ENCODE measurements at regions not wholly inside any gene's neighbourhood (a gene's known extent, or its start where the extent isn't known, plus 50 kb on each side); places are given as distances from the start of the nearest gene placed in this dataset.

DNA sequence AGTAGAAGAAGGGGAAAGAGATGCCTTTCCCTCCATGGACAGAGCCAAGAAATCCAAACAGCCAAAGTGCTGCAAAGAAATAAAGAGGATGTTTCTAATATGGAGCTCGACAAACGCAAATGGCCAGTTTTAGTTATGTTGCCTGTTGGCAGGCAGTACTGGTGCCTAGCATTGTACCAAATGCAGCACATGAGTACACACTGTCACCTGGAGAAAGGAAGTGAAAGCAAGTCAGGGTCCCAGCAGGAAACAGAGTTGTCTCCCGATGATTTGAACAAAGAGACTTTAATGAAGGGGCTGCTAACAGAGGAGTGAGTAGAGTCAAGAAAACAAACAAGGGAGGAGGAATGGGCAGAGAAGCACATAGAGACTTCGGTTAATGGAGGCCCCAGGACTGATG is 623.0 kb downstream of the BCL11A start:
- no peak overlapping the region for H3K9ac ChIP-seq (ENCODE audit: low read length)
- H3K9me3 ChIP-seq (ENCODE audit: low read length) = no peaks in the 10 kb centered on the region
- no peaks in the 10 kb centered on the region for H3K9me2 ChIP-seq (ENCODE audit: insufficient read depth, low read length)
- no peaks in the 10 kb centered on the region for H3K79me2 ChIP-seq (replicated peaks; ENCODE audit: insufficient read depth, low read length)
- H3F3A ChIP-seq (ENCODE audit: insufficient read depth, low read length, poor library complexity, severe bottlenecking) = no peaks in the 10 kb centered on the region
- no peak overlapping the region for H2AFZ ChIP-seq (ENCODE audit: low read depth, low read length)
- H3K4me2 ChIP-seq (ENCODE audit: low read length) = no peak overlapping the region
- no peak overlapping the region for H3K4me3 ChIP-seq (ENCODE audit: low read length)
- no peaks in the 10 kb centered on the region for H4K20me1 ChIP-seq (ENCODE audit: insufficient read depth)
- no peak overlapping the region for H3K27ac ChIP-seq (ENCODE audit: low read length)
- TF ChIP-seq RAD21 (conservative IDR thresholded peaks at IDR 0.05) (no peak), CTCF (IDR thresholded peaks at IDR 0.05; ENCODE audit: poor library complexity, severe bottlenecking) (no peak), TAF1 (IDR thresholded peaks at IDR 0.05; ENCODE audit: low read depth) (no peak), MXI1 (conservative IDR thresholded peaks at IDR 0.05; ENCODE audit: poor library complexity, severe bottlenecking) (no peak), SMC3 (conservative IDR thresholded peaks at IDR 0.05; ENCODE audit: poor library complexity) (no peak), EZH2 (IDR thresholded peaks at IDR 0.05; ENCODE audit: borderline replicate concordance, insufficient read depth, low read length, poor library complexity, severe bottlenecking) (no peak), POLR2AphosphoS5 (IDR thresholded peaks at IDR 0.05) (no peak), EP300 (conservative IDR thresholded peaks at IDR 0.05; ENCODE audit: poor library complexity, severe bottlenecking) (no peak)
- TF ChIP-seq, protein P1, sequence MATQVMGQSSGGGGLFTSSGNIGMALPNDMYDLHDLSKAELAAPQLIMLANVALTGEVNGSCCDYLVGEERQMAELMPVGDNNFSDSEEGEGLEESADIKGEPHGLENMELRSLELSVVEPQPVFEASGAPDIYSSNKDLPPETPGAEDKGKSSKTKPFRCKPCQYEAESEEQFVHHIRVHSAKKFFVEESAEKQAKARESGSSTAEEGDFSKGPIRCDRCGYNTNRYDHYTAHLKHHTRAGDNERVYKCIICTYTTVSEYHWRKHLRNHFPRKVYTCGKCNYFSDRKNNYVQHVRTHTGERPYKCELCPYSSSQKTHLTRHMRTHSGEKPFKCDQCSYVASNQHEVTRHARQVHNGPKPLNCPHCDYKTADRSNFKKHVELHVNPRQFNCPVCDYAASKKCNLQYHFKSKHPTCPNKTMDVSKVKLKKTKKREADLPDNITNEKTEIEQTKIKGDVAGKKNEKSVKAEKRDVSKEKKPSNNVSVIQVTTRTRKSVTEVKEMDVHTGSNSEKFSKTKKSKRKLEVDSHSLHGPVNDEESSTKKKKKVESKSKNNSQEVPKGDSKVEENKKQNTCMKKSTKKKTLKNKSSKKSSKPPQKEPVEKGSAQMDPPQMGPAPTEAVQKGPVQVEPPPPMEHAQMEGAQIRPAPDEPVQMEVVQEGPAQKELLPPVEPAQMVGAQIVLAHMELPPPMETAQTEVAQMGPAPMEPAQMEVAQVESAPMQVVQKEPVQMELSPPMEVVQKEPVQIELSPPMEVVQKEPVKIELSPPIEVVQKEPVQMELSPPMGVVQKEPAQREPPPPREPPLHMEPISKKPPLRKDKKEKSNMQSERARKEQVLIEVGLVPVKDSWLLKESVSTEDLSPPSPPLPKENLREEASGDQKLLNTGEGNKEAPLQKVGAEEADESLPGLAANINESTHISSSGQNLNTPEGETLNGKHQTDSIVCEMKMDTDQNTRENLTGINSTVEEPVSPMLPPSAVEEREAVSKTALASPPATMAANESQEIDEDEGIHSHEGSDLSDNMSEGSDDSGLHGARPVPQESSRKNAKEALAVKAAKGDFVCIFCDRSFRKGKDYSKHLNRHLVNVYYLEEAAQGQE (IDR thresholded peaks at IDR 0.05; ENCODE audit: borderline replicate concordance) = no peak
- H3K27me3 ChIP-seq (ENCODE audit: insufficient read depth, low read depth, low read length) = no peaks in the 10 kb centered on the region
- H3K36me3 ChIP-seq (ENCODE audit: insufficient read depth, low read length) = no peaks in the 10 kb centered on the region

- Histone ChIP-seq H4K20me1 (ENCODE audit: insufficient read depth) (no peaks in the 10 kb centered on the region), H3K9me2 (ENCODE audit: insufficient read depth, low read length) (no peaks in the 10 kb centered on the region), H3K9me3 (ENCODE audit: low read length) (no peaks in the 10 kb centered on the region), H3K9ac (ENCODE audit: low read length) (no peak overlapping the region), H3K27me3 (ENCODE audit: insufficient read depth, low read depth, low read length) (no peaks in the 10 kb centered on the region), H3K4me3 (ENCODE audit: low read length) (no peak overlapping the region), H3F3A (ENCODE audit: insufficient read depth, low read length, poor library complexity, severe bottlenecking) (no peaks in the 10 kb centered on the region), H3K36me3 (ENCODE audit: insufficient read depth, low read length) (no peaks in the 10 kb centered on the region), H3K27ac (ENCODE audit: low read length) (no peak overlapping the region), H2AFZ (ENCODE audit: low read depth, low read length) (no peak overlapping the region), H3K79me2 (replicated peaks; ENCODE audit: insufficient read depth, low read length) (no peaks in the 10 kb centered on the region), H3K4me2 (ENCODE audit: low read length) (no peak overlapping the region)
- TF ChIP-seq, protein P1 (IDR thresholded peaks at IDR 0.05; ENCODE audit: borderline replicate concordance) = no peak
- TF ChIP-seq SMC3 (conservative IDR thresholded peaks at IDR 0.05; ENCODE audit: poor library complexity) (no peak), MXI1 (conservative IDR thresholded peaks at IDR 0.05; ENCODE audit: poor library complexity, severe bottlenecking) (no peak), TAF1 (IDR thresholded peaks at IDR 0.05; ENCODE audit: low read depth) (no peak), EP300 (conservative IDR thresholded peaks at IDR 0.05; ENCODE audit: poor library complexity, severe bottlenecking) (no peak), RAD21 (conservative IDR thresholded peaks at IDR 0.05) (no peak), CTCF (IDR thresholded peaks at IDR 0.05; ENCODE audit: poor library complexity, severe bottlenecking) (no peak), POLR2AphosphoS5 (IDR thresholded peaks at IDR 0.05) (no peak), EZH2 (IDR thresholded peaks at IDR 0.05; ENCODE audit: borderline replicate concordance, insufficient read depth, low read length, poor library complexity, severe bottlenecking) (no peak)
These were observed 626.7 kb downstream of the BCL11A start for GRCh38 chr2:59926731-59927130.
